ENCODE measurements at regions not wholly inside any gene's neighbourhood (a gene's known extent, or its start where the extent isn't known, plus 50 kb on each side); places are given as distances from the start of the nearest gene placed in this dataset.

- Mint-ChIP-seq H3K4me1 (peaks cover 44% of the 10 kb centered on the region), H3K27ac (peak overlapping the region; percentile 44), H3K27me3 (ENCODE audit: insufficient read depth) (no peaks in the 10 kb centered on the region), H3K4me3 (no peak overlapping the region), H3K36me3 (ENCODE audit: low read depth) (peaks cover 3% of the 10 kb centered on the region), H3K9me3 (peaks cover 4% of the 10 kb centered on the region)
- H3K27me3 ChIP-seq (ENCODE audit: control insufficient read depth, insufficient read depth, low read length, poor library complexity, severe bottlenecking) = no peaks in the 10 kb centered on the region
- peaks cover 14% of the 10 kb centered on the region for H3K4me1 ChIP-seq (ENCODE audit: control insufficient read depth, insufficient read depth, low read length)
- DNase-seq = peak; percentile 38
- no peaks in the 10 kb centered on the region for H3K36me3 ChIP-seq (ENCODE audit: control insufficient read depth, insufficient read depth, low read length)
- H3K9ac ChIP-seq (ENCODE audit: extremely low read depth, low read length, poor library complexity, severe bottlenecking) = no peak overlapping the region
- H3K4me3 ChIP-seq (ENCODE audit: low read length) = no peak overlapping the region
- no peak overlapping the region for H3K27ac ChIP-seq (ENCODE audit: low read depth, low read length)
- TF ChIP-seq CTCF (conservative IDR thresholded peaks at IDR 0.05) = no peak
- H3K9me3 ChIP-seq (ENCODE audit: control insufficient read depth, low read length) = peaks cover 4% of the 10 kb centered on the region
- 91 to 93% methylated on average over 32 to 34 of the region's 34 CpGs for WGBS, 2 experiments (ENCODE audit: insufficient coverage in 1 of 2, insufficient read length in 1 of 2)
These were observed 78.4 kb upstream of the GSE1 start for GRCh38 chr16:85534536-85535351.

- Mint-ChIP-seq H3K36me3 (ENCODE audit: low read depth) (peaks cover 6% of the 10 kb centered on the region), H3K4me1 (peaks cover 44% of the 10 kb centered on the region), H3K27me3 (ENCODE audit: insufficient read depth) (no peaks in the 10 kb centered on the region), H3K4me3 (peak overlapping the region; percentile 28), H3K27ac (peak overlapping the region; percentile 44), H3K9me3 (peaks cover 11% of the 10 kb centered on the region)
- WGBS, 2 experiments (ENCODE audit: insufficient coverage in 1 of 2, insufficient read length in 1 of 2) = 59 to 75% methylated on average over 12 to 14 of the region's 14 CpGs
- Histone ChIP-seq H3K36me3 (ENCODE audit: control insufficient read depth, insufficient read depth, low read length) (no peaks in the 10 kb centered on the region), H3K9me3 (ENCODE audit: control insufficient read depth, low read length) (peaks cover 12% of the 10 kb centered on the region), H3K4me1 (ENCODE audit: control insufficient read depth, insufficient read depth, low read length) (peaks cover 14% of the 10 kb centered on the region), H3K27me3 (ENCODE audit: control insufficient read depth, insufficient read depth, low read length, poor library complexity, severe bottlenecking) (no peaks in the 10 kb centered on the region), H3K4me3 (ENCODE audit: low read length) (no peak overlapping the region), H3K27ac (ENCODE audit: low read depth, low read length) (no peak overlapping the region), H3K9ac (ENCODE audit: extremely low read depth, low read length, poor library complexity, severe bottlenecking) (no peak overlapping the region)
- no peak for TF ChIP-seq CTCF (conservative IDR thresholded peaks at IDR 0.05)
- DNase-seq = peak; percentile 81
These were observed 77.6 kb upstream of the GSE1 start for GRCh38 chr16:85535352-85536072.

GRCh38 chr16:85536073-85536410 lies 77.1 kb upstream of the GSE1 start:
- peaks cover 42% of the 10 kb centered on the region for H3K4me1 Mint-ChIP-seq
- WGBS, 2 experiments (ENCODE audit: insufficient coverage in 1 of 2, insufficient read length in 1 of 2) = 89 to 90% methylated on average over 3 to 6 of the region's 6 CpGs
- Histone ChIP-seq H3K27me3 (ENCODE audit: control insufficient read depth, insufficient read depth, low read length, poor library complexity, severe bottlenecking) (no peaks in the 10 kb centered on the region), H3K36me3 (ENCODE audit: control insufficient read depth, insufficient read depth, low read length) (no peaks in the 10 kb centered on the region), H3K4me1 (ENCODE audit: control insufficient read depth, insufficient read depth, low read length) (peaks cover 14% of the 10 kb centered on the region), H3K4me3 (ENCODE audit: low read length) (no peak overlapping the region), H3K9ac (ENCODE audit: extremely low read depth, low read length, poor library complexity, severe bottlenecking) (no peak overlapping the region), H3K27ac (ENCODE audit: low read depth, low read length) (no peak overlapping the region), H3K9me3 (ENCODE audit: control insufficient read depth, low read length) (peaks cover 13% of the 10 kb centered on the region)
- peak overlapping the region; percentile 44 for H3K27ac Mint-ChIP-seq
- peaks cover 6% of the 10 kb centered on the region for H3K36me3 Mint-ChIP-seq (ENCODE audit: low read depth)
- H3K4me3 Mint-ChIP-seq = peak overlapping the region; percentile 28
- DNase-seq = peak; percentile 51
- H3K27me3 Mint-ChIP-seq (ENCODE audit: insufficient read depth) = no peaks in the 10 kb centered on the region
- H3K9me3 Mint-ChIP-seq = peaks cover 13% of the 10 kb centered on the region
- no peak for TF ChIP-seq CTCF (conservative IDR thresholded peaks at IDR 0.05)

Measured in endodermal cell (in vitro differentiated cells).